ENCODE measurements at regions not wholly inside any gene's neighbourhood (a gene's known extent, or its start where the extent isn't known, plus 50 kb on each side); places are given as distances from the start of the nearest gene placed in this dataset.

DNA sequence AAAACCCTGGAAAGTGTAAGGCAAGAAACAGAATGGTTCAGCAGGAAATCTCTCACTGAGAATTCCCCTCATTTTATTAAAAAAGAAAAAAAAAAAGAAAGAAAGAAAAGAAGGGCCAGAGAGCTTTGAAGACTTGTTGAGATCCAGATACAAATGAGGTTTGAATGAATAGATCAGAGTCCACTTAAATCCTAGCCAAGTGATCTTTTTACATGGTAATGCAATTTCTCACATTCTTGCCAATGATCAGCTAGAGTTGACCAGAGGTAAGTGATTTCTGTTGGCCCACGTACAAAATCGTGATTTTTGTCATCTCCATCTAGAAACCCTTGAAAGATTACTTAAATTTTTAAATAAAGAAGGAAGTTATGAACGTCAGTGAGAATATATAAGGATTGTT, 261.5 kb upstream of the PCSK5 start (continued):
- TF ChIP-seq, protein P1, sequence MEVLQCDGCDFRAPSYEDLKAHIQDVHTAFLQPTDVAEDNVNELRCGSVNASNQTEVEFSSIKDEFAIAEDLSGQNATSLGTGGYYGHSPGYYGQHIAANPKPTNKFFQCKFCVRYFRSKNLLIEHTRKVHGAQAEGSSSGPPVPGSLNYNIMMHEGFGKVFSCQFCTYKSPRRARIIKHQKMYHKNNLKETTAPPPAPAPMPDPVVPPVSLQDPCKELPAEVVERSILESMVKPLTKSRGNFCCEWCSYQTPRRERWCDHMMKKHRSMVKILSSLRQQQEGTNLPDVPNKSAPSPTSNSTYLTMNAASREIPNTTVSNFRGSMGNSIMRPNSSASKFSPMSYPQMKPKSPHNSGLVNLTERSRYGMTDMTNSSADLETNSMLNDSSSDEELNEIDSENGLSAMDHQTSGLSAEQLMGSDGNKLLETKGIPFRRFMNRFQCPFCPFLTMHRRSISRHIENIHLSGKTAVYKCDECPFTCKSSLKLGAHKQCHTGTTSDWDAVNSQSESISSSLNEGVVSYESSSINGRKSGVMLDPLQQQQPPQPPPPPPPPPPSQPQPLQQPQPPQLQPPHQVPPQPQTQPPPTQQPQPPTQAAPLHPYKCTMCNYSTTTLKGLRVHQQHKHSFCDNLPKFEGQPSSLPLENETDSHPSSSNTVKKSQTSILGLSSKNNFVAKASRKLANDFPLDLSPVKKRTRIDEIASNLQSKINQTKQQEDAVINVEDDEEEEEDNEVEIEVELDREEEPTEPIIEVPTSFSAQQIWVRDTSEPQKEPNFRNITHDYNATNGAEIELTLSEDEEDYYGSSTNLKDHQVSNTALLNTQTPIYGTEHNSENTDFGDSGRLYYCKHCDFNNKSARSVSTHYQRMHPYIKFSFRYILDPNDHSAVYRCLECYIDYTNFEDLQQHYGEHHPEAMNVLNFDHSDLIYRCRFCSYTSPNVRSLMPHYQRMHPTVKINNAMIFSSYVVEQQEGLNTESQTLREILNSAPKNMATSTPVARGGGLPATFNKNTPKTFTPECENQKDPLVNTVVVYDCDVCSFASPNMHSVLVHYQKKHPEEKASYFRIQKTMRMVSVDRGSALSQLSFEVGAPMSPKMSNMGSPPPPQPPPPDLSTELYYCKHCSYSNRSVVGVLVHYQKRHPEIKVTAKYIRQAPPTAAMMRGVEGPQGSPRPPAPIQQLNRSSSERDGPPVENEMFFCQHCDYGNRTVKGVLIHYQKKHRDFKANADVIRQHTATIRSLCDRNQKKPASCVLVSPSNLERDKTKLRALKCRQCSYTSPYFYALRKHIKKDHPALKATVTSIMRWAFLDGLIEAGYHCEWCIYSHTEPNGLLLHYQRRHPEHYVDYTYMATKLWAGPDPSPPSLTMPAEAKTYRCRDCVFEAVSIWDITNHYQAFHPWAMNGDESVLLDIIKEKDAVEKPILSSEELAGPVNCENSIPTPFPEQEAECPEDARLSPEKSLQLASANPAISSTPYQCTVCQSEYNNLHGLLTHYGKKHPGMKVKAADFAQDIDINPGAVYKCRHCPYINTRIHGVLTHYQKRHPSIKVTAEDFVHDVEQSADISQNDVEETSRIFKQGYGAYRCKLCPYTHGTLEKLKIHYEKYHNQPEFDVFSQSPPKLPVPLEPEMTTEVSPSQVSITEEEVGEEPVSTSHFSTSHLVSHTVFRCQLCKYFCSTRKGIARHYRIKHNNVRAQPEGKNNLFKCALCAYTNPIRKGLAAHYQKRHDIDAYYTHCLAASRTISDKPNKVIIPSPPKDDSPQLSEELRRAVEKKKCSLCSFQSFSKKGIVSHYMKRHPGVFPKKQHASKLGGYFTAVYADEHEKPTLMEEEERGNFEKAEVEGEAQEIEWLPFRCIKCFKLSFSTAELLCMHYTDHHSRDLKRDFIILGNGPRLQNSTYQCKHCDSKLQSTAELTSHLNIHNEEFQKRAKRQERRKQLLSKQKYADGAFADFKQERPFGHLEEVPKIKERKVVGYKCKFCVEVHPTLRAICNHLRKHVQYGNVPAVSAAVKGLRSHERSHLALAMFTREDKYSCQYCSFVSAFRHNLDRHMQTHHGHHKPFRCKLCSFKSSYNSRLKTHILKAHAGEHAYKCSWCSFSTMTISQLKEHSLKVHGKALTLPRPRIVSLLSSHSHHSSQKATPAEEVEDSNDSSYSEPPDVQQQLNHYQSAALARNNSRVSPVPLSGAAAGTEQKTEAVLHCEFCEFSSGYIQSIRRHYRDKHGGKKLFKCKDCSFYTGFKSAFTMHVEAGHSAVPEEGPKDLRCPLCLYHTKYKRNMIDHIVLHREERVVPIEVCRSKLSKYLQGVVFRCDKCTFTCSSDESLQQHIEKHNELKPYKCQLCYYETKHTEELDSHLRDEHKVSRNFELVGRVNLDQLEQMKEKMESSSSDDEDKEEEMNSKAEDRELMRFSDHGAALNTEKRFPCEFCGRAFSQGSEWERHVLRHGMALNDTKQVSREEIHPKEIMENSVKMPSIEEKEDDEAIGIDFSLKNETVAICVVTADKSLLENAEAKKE (CRISPR knock-in tag; IDR thresholded peaks at IDR 0.05), result no peak

DNA sequence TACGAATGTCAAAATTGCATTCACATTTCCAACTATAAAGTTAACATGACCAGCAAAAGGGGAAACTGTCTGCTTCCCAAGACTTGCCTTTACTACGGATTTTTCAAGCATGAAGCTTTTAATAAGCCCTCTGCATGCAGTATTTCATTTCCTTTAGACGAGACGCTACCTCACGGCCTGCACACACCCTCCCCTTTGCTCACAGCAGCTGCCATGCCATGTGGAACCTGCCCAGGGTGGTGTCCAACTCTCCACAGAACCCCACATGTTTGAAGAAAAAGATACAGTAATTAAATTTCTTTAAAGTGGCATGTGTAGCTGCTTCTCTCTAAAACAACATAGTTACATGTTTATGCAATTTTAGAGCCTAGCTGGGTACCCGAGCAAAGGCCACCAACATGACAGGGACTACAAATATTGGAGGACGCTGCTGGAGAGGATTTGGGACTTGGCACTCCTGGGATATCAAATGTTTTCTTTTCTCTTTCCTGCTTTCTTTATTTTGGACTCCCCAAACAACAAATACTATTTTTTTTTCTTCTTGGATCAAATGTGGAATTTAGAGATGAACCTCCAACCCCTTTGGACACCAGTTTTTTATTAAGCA, 256.9 kb upstream of the PCSK5 start:
- Mint-ChIP-seq H3K4me3 (no peak overlapping the region), H3K9me3 (no peaks in the 10 kb centered on the region), H3K36me3 (ENCODE audit: low read depth) (no peaks in the 10 kb centered on the region), H3K27me3 (ENCODE audit: insufficient read depth, low read depth, poor library complexity) (no peaks in the 10 kb centered on the region), H3K4me1 (no peaks in the 10 kb centered on the region; the same call in 2 of the 3 replicates), H3K27ac (no peak overlapping the region; the same call in 1 of the 2 replicates)
- ATAC-seq (no peak), DNase-seq (ENCODE audit: low spot score) (no peak)
- no peaks in the 10 kb centered on the region for H3K27me3 ChIP-seq (ENCODE audit: insufficient read depth)
- H2AFZ ChIP-seq, result peak overlapping the region; percentile 39; the same call in 1 of the 2 replicates
- no peaks in the 10 kb centered on the region for H3K9me2 ChIP-seq (ENCODE audit: insufficient read depth)
- TF ChIP-seq CTCF (conservative IDR thresholded peaks at IDR 0.05; ENCODE audit: low read depth in 2 of 2) (no peak), EZH2 (IDR thresholded peaks at IDR 0.05; ENCODE audit: low read depth, unreplicated experiment) (no peak), ZNF331 (CRISPR knock-in tag; IDR thresholded peaks at IDR 0.05; ENCODE audit: low read depth) (no peak)
- TF ChIP-seq, protein P2, sequence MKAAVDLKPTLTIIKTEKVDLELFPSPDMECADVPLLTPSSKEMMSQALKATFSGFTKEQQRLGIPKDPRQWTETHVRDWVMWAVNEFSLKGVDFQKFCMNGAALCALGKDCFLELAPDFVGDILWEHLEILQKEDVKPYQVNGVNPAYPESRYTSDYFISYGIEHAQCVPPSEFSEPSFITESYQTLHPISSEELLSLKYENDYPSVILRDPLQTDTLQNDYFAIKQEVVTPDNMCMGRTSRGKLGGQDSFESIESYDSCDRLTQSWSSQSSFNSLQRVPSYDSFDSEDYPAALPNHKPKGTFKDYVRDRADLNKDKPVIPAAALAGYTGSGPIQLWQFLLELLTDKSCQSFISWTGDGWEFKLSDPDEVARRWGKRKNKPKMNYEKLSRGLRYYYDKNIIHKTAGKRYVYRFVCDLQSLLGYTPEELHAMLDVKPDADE (IDR thresholded peaks at IDR 0.05), result no peak
- TF ChIP-seq, protein P1 (CRISPR knock-in tag; IDR thresholded peaks at IDR 0.05), result no peak
- H4K20me1 ChIP-seq (replicated peaks; ENCODE audit: insufficient read depth), result no peaks in the 10 kb centered on the region
- H3K79me2 ChIP-seq (replicated peaks; ENCODE audit: insufficient read depth), result no peaks in the 10 kb centered on the region
- H3K4me2 ChIP-seq, result no peak overlapping the region
- H3K4me3 ChIP-seq, result no peak overlapping the region
- H3K36me3 ChIP-seq (ENCODE audit: insufficient read depth), result no peaks in the 10 kb centered on the region
- H3K27ac ChIP-seq (ENCODE audit: low read depth), result no peak overlapping the region
- H3K4me1 ChIP-seq (ENCODE audit: insufficient read depth), result no peaks in the 10 kb centered on the region
- H3F3A ChIP-seq (replicated peaks; ENCODE audit: low read depth), result no peaks in the 10 kb centered on the region
